ENCODE measurements at regions not wholly inside any gene's neighbourhood (a gene's known extent, or its start where the extent isn't known, plus 50 kb on each side); places are given as distances from the start of the nearest gene placed in this dataset.

DNA sequence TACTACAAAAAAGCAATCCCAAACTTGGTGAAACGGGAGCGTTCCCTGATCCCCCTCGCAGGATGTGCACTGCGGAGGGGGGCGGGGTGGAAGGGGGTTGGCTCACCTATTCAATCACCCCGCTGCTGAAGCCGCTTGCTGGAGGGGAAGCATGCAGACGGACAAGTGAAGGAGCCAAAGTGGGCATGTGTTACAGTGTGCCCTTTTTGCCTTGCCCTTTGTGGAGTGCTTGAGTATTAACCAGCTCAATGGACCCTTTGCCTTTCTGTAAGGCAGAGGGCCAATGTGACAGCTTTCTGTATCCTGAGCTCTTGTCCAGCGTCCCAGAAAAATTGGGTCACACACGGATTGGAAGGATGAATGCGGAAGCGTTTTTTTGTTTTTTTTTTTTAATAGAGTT lies 348.9 kb upstream of the NPSR1 start:
- Histone ChIP-seq H3K27ac (replicated peaks) (no peak overlapping the region), H3K4me3 (replicated peaks; ENCODE audit: insufficient read depth, low read length) (no peak overlapping the region), H3K27me3 (ENCODE audit: insufficient read depth, poor library complexity, severe bottlenecking) (no peaks in the 10 kb centered on the region)
- TF ChIP-seq POLR2AphosphoS5 (IDR thresholded peaks at IDR 0.05; ENCODE audit: low read depth) (no peak), SPI1 (IDR thresholded peaks at IDR 0.05; ENCODE audit: borderline replicate concordance, low read depth) (no peak), GABPA (IDR thresholded peaks at IDR 0.05; ENCODE audit: low read depth) (no peak)
- TF ChIP-seq, protein P1, sequence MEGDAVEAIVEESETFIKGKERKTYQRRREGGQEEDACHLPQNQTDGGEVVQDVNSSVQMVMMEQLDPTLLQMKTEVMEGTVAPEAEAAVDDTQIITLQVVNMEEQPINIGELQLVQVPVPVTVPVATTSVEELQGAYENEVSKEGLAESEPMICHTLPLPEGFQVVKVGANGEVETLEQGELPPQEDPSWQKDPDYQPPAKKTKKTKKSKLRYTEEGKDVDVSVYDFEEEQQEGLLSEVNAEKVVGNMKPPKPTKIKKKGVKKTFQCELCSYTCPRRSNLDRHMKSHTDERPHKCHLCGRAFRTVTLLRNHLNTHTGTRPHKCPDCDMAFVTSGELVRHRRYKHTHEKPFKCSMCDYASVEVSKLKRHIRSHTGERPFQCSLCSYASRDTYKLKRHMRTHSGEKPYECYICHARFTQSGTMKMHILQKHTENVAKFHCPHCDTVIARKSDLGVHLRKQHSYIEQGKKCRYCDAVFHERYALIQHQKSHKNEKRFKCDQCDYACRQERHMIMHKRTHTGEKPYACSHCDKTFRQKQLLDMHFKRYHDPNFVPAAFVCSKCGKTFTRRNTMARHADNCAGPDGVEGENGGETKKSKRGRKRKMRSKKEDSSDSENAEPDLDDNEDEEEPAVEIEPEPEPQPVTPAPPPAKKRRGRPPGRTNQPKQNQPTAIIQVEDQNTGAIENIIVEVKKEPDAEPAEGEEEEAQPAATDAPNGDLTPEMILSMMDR (IDR thresholded peaks at IDR 0.05; ENCODE audit: insufficient read depth, low read length): no peak
- TF ChIP-seq, protein P2, sequence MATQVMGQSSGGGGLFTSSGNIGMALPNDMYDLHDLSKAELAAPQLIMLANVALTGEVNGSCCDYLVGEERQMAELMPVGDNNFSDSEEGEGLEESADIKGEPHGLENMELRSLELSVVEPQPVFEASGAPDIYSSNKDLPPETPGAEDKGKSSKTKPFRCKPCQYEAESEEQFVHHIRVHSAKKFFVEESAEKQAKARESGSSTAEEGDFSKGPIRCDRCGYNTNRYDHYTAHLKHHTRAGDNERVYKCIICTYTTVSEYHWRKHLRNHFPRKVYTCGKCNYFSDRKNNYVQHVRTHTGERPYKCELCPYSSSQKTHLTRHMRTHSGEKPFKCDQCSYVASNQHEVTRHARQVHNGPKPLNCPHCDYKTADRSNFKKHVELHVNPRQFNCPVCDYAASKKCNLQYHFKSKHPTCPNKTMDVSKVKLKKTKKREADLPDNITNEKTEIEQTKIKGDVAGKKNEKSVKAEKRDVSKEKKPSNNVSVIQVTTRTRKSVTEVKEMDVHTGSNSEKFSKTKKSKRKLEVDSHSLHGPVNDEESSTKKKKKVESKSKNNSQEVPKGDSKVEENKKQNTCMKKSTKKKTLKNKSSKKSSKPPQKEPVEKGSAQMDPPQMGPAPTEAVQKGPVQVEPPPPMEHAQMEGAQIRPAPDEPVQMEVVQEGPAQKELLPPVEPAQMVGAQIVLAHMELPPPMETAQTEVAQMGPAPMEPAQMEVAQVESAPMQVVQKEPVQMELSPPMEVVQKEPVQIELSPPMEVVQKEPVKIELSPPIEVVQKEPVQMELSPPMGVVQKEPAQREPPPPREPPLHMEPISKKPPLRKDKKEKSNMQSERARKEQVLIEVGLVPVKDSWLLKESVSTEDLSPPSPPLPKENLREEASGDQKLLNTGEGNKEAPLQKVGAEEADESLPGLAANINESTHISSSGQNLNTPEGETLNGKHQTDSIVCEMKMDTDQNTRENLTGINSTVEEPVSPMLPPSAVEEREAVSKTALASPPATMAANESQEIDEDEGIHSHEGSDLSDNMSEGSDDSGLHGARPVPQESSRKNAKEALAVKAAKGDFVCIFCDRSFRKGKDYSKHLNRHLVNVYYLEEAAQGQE (IDR thresholded peaks at IDR 0.05; ENCODE audit: insufficient replicate concordance, low read depth): no peak
- DNase-seq (ENCODE audit: low read depth in 1 of 2, low spot score in 1 of 2): no peak

DNA sequence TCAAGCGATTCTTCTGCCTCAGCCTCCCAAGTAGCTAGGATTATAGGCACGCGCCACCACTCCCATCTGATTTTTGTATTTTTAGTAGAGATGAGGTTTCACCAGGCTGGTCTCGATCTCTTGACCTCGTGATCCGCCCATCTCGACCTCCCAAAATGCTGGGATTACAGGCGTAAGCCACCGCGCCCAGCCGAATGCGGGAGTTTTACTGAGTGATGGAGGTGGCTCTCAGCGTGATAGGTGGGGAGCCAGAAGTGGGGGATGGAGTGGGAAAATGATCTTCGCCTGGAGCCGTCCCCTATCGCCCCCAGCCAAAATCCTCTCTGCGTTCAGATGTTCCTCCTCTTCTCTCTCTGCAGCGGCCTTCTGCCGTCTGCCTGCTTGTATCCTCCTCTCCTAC lies 348.4 kb upstream of the NPSR1 start:
- TF ChIP-seq SPI1 (IDR thresholded peaks at IDR 0.05; ENCODE audit: borderline replicate concordance, low read depth): no peak
- TF ChIP-seq, protein P2 (IDR thresholded peaks at IDR 0.05; ENCODE audit: insufficient replicate concordance, low read depth): no peak
- TF ChIP-seq GABPA (IDR thresholded peaks at IDR 0.05; ENCODE audit: low read depth): no peak
- no peak for TF ChIP-seq POLR2AphosphoS5 (IDR thresholded peaks at IDR 0.05; ENCODE audit: low read depth)
- TF ChIP-seq, protein P1 (IDR thresholded peaks at IDR 0.05; ENCODE audit: insufficient read depth, low read length): no peak
- no peak overlapping the region for H3K27ac ChIP-seq (replicated peaks)
- DNase-seq (ENCODE audit: low read depth in 1 of 2, low spot score in 1 of 2): no peak

DNA sequence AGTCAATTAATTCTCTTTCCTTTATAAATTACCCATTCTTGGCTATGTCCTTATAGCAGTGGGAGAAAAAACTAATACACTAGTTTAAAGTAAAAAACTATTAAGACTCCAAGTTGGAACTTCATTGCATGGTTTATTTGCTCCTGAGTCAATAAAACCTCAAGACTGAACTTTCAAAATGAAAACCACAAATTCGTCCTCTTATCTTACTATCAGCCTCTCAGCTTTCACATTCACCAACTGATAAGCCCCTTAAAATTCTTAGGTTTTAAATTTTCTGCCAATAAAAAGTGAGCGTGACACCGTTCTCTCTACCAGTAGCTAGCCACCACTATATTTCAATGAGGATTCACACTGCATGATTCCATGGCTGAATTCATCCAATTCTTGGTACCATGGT lies 346.4 kb upstream of the NPSR1 start:
- TF ChIP-seq SPI1 (IDR thresholded peaks at IDR 0.05; ENCODE audit: borderline replicate concordance, low read depth) (no peak), GABPA (IDR thresholded peaks at IDR 0.05; ENCODE audit: low read depth) (no peak), POLR2AphosphoS5 (IDR thresholded peaks at IDR 0.05; ENCODE audit: low read depth) (no peak)
- TF ChIP-seq, protein P1 (IDR thresholded peaks at IDR 0.05; ENCODE audit: insufficient read depth, low read length): no peak
- TF ChIP-seq, protein P2 (IDR thresholded peaks at IDR 0.05; ENCODE audit: insufficient replicate concordance, low read depth): no peak
- DNase-seq (ENCODE audit: low read depth in 1 of 2, low spot score in 1 of 2): no peak

More for the DNA sequence above, 348.4 kb upstream of the NPSR1 start:
- no peak overlapping the region for H3K4me3 ChIP-seq (replicated peaks; ENCODE audit: insufficient read depth, low read length)
- H3K27me3 ChIP-seq (ENCODE audit: insufficient read depth, poor library complexity, severe bottlenecking): no peaks in the 10 kb centered on the region

More for the DNA sequence above, 346.4 kb upstream of the NPSR1 start:
- Histone ChIP-seq H3K27ac (replicated peaks) (no peak overlapping the region), H3K27me3 (ENCODE audit: insufficient read depth, poor library complexity, severe bottlenecking) (no peaks in the 10 kb centered on the region), H3K4me3 (replicated peaks; ENCODE audit: insufficient read depth, low read length) (no peak overlapping the region)

Measured in HL-60 (cell line).